GM18507 (cell line): ENCODE measurements at regions not wholly inside any gene's neighbourhood (a gene's known extent, or its start where the extent isn't known, plus 50 kb on each side); places are given as distances from the start of the nearest gene placed in this dataset.
"Not testable (repeated sequence)": the region's sequence is repeated elsewhere in the genome, so short reads cannot be mapped to it uniquely, and the experiment has no call there.

Experiments
- DNase-seq: peaks from one replicate; pipeline ENCODE4 v3.0.0; 2011; ENCODE audit warnings: low read depth; ENCODE audit not compliant: insufficient read length; ENCODE audit errors: extremely low spot score
- FAIRE-seq: peaks from 2 replicates; lab custom pipeline; 2011; peaks lifted over from hg19 to GRCh38; lab: Jason Lieb, UNC

GRCh38 chr1:88610687-88611086 lies 73.4 kb upstream of the PKN2 start:
- FAIRE-seq (no peak), DNase-seq (no peak)

GRCh38 chr1:88612292-88612691 lies 71.8 kb upstream of the PKN2 start:
- no peak for FAIRE-seq
- no peak for DNase-seq

GRCh38 chr1:88612773-88613172 lies 71.3 kb upstream of the PKN2 start:
- no peak for FAIRE-seq

GRCh38 chr1:88618331-88618730 lies 65.7 kb upstream of the PKN2 start:
- DNase-seq, result no peak
- FAIRE-seq, result no peak

More at GRCh38 chr1:88612773-88613172, 71.3 kb upstream of the PKN2 start:
- no peak for DNase-seq

GRCh38 chr1:88623101-88623500 lies 61.0 kb upstream of the PKN2 start:
- FAIRE-seq, DNase-seq: not testable (repeated sequence)
